Neural cell (in vitro differentiated cells): ENCODE measurements at regions not wholly inside any gene's neighbourhood (a gene's known extent, or its start where the extent isn't known, plus 50 kb on each side); places are given as distances from the start of the nearest gene placed in this dataset.
"Not testable (repeated sequence)": the region's sequence is repeated elsewhere in the genome, so short reads cannot be mapped to it uniquely, and the experiment has no call there.

Experiments used
- CTCF ChIP-seq: fragments of 450-650 bp; IDR thresholded peaks from 2 replicates; pipeline ENCODE4 v1.5.1; 2014; ENCODE audit warnings: antibody characterized with exemption, mild to moderate bottlenecking, moderate library complexity; ENCODE audit not compliant: poor library complexity, severe bottlenecking
- EP300 ChIP-seq: fragments of 450-650 bp; conservative IDR thresholded peaks from 2 replicates; pipeline ENCODE4 v1.6.1; 2014; ENCODE audit warnings: antibody characterized with exemption, mild to moderate bottlenecking, moderate library complexity; ENCODE audit not compliant: poor library complexity, severe bottlenecking
- MXI1 ChIP-seq: fragments of 450-650 bp; conservative IDR thresholded peaks from 2 replicates; pipeline ENCODE4 v1.6.1; 2014; ENCODE audit warnings: antibody characterized with exemption, mild to moderate bottlenecking; ENCODE audit not compliant: poor library complexity, severe bottlenecking
- POLR2AphosphoS5 ChIP-seq: IDR thresholded peaks from 2 replicates; pipeline ENCODE4 v1.6.1; 2012
- REST ChIP-seq: IDR thresholded peaks from 2 replicates; pipeline ENCODE4 v1.6.1; 2012; ENCODE audit warnings: borderline replicate concordance

DNA sequence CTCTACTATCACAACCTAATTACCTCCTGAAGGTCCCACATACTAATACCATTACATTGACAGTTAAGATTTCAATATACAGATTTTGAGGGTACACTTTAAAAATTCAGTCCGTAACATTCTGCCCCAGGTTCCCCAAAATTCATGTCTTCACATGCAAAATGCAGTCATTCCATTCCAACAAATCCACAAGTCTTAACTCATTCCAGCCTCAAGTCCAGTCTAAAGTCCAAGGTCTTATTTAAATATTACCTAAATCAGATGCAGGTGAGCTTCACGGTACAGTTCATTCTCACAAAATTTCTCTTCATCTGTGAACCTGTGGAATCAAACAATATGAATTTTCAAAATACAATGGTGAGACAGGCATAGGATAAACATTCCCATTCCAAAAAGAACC is 1332.0 kb downstream of the CDH12 start:
- TF ChIP-seq CTCF, EP300, POLR2AphosphoS5, MXI1, REST: not testable (repeated sequence)
